GM19025 (cell line): ENCODE measurements at regions not wholly inside any gene's neighbourhood (a gene's known extent, or its start where the extent isn't known, plus 50 kb on each side); places are given as distances from the start of the nearest gene placed in this dataset.

ENCODE experiments used
- ATAC-seq: cut with Tn5 transposase; IDR thresholded peaks from one replicate; pipeline ENCODE4 v1.9.1; 2021; ENCODE audit warnings: mild to moderate bottlenecking, low read depth, moderate library complexity; ENCODE audit not compliant: unreplicated experiment

DNA sequence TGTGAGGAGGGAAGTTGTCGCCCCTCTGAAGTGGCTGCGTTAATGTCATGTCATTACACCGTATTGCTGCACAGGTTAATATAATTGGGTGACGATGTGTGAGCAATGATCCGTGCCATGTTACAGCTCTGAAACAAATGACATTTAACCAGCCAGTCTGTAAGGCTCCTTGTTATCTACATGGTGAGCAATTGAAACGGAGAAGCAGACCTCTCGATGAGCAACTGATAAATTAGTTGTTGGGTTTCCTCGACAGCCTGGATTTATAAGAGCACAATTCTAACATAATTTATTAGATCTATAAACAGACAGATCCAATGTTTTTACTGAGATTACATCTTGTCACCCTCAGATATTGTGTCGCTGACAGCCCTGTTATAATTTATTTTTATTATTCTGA is 49.9 kb upstream of the MAFB start:
- ATAC-seq = no peak

- no peak for ATAC-seq
Measured at GRCh38 chr20:40739841-40740240, 50.8 kb upstream of the MAFB start.

DNA sequence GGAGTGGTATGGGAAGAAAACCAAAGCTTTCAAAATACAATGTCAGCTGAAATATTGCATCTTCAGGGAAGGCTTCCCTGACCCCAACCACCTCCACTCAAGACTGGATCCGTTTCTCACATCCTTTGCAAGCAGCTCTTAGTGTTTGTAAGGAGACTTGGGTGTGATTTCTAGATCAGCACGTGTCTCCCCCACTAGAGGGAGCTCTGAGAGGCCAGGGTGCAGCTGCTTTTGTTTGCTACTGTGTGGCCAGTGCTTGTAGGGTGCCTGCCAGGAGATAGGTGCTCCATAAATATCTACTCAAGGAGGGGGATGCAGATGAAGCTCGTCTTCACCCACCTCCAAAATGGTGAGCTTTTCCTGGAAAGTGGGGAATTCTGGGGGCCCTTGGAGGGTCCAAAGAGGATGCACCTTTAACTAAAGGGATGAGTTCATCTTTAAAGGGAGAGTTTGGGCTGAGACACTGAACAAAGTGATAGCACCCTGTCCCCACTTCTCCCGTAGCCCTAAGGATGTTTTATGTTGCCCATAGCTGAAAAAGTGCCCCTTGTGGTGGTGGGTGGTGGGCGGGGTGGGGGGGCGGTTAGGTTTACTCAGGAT is 52.6 kb upstream of the MAFB start:
- ATAC-seq = no peak

DNA sequence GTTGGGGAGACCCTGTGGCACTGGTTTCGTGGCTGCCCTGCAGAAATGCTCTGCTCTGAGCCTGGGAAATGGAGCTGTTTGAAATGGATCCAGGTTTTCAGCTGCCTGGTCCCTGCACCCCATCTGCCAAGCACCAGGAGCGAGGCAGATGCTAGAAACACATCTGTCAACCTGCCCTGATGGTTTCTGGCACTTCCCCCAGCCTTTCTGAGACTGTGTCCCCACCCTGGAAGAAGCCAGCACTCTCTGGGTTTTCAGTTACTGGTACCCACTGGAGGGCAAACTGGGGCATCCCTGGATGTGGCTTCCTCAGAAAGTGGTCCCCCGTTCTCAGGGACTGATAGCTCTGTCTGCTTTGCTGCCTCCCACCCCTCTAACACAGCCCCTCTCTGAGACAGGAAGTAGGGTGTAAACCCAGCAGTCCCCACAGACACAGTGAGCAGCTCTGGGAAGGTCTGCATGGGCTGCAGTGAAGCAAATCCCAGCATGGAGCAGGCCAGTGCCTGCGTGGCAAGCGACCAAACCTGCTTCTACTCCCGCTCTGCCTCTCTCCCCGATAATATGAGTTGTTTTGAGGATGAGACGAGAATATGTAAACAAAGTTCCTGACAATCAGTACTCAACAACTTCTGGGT is 54.2 kb upstream of the MAFB start:
- ATAC-seq = no peak

- no peak for ATAC-seq
Measured at GRCh38 chr20:40744072-40744817, 55.2 kb upstream of the MAFB start.

DNA sequence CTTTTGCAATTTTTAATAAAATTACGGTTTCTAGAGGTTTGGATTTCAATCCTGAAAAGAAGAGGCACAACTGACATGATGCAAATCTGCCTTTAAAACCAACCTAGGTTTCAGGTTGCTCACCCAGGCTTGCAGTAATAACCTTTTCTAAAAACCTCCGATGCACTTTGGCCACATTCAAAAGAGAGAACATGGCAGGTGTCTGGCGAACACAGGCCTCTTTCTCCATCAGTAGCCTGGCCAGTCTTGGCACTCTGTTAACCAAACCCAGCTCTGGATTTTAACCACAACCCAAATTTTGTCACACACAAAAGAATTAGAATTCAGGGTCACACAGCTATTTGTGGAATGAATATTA is 55.8 kb upstream of the MAFB start:
- ATAC-seq = no peak

DNA sequence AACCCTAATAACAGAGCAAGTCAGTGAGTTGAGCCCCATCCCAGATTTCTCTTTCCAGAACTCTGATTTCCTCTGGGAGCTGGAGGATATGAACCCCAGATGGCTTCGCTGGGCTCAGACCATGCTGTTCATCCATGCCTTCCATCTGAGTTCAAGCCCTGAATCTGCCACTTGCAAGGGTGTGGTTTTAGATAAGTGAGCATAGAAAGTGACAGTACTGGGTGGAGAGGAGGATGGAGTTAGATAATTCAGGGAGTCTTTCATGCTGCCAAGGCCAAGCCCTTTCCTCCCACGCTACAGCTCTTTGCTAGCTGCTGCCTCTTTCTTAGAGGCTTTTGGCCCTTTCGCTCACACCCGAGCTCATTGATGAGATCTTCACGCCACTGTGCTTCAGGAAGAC is 57.2 kb upstream of the MAFB start:
- no peak for ATAC-seq

GRCh38 chr20:40748182-40748581 is 59.1 kb upstream of the MAFB start:
- no peak for ATAC-seq

DNA sequence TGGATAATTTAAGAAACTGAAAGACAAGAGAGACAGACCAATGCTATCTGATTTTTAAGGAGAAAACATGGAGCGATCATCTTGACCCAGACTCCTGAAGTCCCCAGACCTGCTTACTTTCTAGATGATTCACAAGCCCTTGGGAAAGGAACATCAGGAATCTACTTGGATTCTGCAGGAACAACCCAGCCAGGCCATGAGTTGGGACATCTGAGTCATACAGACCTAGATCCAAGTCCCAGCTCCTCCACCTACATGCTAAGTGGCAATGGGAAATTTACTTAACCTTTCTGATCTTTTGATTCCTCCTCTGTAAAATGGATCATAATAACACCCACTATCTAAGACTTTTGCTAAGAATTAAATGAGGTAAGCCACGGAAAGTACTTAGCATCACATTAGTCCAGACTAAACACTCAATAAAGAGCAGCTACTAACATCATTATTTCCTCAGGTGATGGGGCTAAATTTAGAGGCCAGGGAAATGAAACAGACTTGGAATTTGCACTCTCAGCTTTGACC is 61.0 kb upstream of the MAFB start:
- ATAC-seq = no peak

DNA sequence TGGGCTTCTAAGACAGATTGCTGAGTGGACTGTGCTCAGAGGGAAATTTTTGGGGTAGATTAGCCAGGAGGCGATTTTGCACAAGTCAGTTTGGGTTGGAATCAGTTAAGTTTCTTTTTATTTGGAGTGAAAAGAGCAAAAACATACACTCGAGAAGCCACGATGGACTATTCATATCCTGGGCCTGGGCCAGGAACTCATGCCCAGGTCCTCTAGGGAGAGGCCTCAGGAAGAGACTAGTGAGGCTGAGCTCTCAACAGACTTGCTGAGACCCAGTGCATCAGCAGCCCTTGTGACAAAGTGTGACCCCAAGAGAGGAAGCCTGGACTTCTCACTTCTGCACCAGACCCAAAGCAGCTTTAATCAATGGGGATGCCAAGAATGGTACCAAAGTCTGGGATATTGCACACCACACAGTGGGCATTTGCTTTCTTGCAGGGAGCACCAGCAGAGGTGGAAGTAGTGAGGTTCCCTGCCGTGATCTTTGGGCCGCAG is 61.6 kb upstream of the MAFB start:
- ATAC-seq = no peak

DNA sequence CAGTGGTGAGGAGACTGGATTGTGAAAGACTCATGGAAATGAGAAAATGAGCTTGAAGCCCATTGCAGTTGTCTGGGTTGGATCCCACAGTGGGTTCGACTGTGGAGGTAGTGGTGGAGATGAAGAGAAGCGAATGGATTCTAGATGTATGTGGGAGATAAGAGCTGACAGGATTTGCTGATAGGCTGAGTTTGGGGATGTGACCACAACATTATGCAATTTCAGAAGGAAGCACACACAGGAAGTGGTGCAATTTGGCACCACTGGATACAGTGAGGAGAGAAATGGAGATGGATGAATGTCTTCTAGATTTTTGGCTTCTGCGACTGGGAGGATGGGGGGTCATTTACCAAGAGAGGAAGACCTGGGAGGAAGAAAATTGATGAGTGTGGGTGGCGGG is 64.4 kb upstream of the MAFB start:
- no peak for ATAC-seq

GRCh38 chr20:40754339-40754943 is 65.4 kb upstream of the MAFB start:
- ATAC-seq = no peak

DNA sequence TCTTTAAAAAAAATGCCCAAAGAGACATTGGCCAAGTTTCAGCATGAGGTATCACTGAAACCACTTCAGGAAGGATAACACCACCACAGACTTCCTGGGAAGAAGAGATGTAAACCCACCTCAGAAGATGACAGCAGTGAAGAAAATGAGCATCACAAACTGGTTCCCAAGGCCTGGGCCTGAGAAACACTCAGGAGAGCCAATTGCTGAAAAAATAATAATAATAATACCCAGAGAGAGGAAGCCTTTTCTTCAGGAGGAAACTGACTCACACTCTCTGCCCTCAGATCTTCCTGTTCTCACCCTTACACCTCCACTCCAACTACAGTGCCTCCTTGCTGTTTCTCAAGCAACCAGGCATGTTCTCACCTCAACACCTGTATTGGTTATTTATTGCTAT is 68.1 kb upstream of the MAFB start:
- ATAC-seq = no peak

DNA sequence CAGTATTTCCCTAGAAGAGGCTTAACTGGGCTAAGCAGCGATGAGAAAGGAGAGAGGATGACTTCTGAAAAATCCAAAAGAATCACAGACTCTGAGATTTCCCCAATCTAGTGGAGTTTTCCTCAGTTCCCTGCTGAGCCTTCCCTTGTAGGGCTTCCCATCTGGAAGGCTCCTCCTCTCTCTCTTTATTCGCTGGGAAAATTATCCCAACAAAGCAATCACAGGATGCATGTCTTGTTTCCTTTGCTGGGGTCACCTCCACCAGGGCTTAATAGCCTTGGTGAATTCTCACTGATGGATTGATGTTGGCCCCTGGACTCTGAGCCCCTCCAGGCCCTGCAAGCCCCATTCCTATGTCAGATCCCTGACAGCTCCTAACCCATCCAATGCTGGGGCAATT is 69.8 kb upstream of the MAFB start:
- ATAC-seq = no peak

DNA sequence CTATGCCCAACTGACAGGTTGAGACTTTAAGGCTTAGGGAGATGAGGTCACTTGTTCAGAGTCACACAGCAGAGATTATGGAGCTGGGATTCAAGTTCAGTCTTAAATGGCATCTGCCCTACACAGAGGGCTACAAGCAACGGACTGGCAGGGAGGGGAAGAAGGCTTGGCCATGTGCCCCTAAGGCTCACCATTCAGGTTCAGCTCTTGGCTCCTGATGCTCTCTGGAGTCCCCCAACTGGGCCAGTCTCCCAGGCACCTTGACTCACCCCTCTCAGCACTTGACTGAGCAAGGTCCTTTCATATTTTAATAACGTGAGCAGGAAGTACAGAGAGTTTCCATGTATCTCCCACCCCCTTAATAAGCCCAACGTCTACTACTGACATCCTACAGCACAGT is 71.4 kb upstream of the MAFB start:
- no peak for ATAC-seq

- no peak for ATAC-seq
Measured at GRCh38 chr20:40763646-40764295, 74.7 kb upstream of the MAFB start.

GRCh38 chr20:40765814-40766480 is 76.9 kb upstream of the MAFB start:
- no peak for ATAC-seq

DNA sequence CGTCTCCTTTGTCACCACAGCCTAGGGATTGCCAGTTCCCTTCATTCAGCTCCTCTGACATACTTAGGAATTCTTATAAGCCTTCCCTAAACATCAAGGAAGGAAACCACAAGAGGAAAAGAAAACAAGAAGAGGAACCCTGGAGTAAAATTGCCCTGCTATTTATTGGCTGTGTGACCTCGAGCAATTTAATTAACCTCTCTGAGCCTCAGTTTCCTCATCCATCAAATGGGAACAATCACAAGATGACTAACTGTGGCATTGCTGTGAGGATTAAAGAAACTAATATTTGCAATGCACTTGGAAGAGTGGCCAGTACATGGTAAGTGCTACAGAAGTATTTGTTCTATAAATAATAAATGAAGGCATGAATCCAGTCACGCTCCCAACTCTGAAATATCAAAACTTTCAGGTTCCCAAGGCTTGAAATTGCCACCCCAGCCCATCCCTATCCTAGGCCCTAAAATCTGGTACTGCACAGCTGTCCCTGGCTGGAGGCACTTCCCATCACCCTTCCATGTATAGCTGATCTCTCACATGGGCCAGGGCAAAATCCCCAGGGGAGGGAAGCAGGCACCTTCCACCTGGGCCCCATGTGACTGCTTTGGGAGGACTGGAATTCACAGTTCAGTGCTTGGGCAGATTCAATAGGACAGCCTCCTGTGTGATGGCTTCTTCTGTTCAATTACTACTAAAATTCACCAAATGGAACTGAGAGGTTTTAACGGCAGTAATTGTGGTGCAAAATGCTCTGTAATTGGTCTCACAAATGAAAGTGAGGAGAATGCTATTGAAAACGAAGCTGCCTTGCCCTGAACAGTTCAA is 78.0 kb upstream of the MAFB start:
- ATAC-seq = no peak

GRCh38 chr20:40767615-40767924 is 78.5 kb upstream of the MAFB start:
- ATAC-seq = no peak

DNA sequence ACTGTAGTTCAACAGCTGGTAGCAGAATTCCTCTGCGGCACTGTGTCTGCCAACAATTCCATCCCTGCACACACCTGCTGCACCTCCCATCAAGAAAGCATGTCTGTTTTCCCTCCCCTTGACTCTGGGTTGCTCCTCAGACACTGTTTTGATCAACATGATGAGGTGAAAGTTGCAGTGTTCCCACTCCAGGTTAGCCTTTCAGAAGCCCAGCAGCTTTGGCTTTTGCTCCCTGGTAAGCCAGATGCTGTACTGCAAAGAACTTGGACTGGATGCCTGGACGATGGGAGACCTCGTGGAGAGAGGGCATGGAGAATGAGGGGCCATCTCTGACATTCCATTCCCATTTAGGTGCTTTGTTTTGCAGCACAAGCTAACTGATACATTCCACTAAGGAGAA is 79.1 kb upstream of the MAFB start:
- ATAC-seq = no peak
